ENCODE measurements at regions not wholly inside any gene's neighbourhood (a gene's known extent, or its start where the extent isn't known, plus 50 kb on each side); places are given as distances from the start of the nearest gene placed in this dataset.
"Not testable (repeated sequence)": the region's sequence is repeated elsewhere in the genome, so short reads cannot be mapped to it uniquely, and the experiment has no call there.

- TF ChIP-seq CTCF, POLR2A, EP300 (IDR thresholded peaks at IDR 0.05): not testable (repeated sequence)
Observed at GRCh38 chr15:79652972-79653371, 220.8 kb downstream of the MINAR1 start.

Measured in upper lobe of left lung (tissue), 4 donors.